Superior temporal gyrus (tissue), 1 donor: ENCODE measurements at regions not wholly inside any gene's neighbourhood (a gene's known extent, or its start where the extent isn't known, plus 50 kb on each side); places are given as distances from the start of the nearest gene placed in this dataset.

Experiments
- DNase-seq: peaks from one replicate; pipeline ENCODE4 v3.0.0-alpha.2; 2016; ENCODE audit errors: extremely low spot score

GRCh38 chr11:119474682-119475596 lies 52.0 kb upstream of the THY1 start:
- DNase-seq = peak; percentile 91

- no peak for DNase-seq
These were observed 51.1 kb upstream of the THY1 start for GRCh38 chr11:119473901-119474681.

GRCh38 chr11:119473226-119473625 lies 50.3 kb upstream of the THY1 start:
- DNase-seq = no peak

GRCh38 chr11:119472856-119473222 lies 49.9 kb upstream of the THY1 start:
- no peak for DNase-seq
